GM18498 (cell line): ENCODE measurements at regions not wholly inside any gene's neighbourhood (a gene's known extent, or its start where the extent isn't known, plus 50 kb on each side); places are given as distances from the start of the nearest gene placed in this dataset.
A peak's percentile ranks its signal among the peaks of the same experiment; 100 is the strongest.
"Not testable (repeated sequence)": the region's sequence is repeated elsewhere in the genome, so short reads cannot be mapped to it uniquely, and the experiment has no call there.

Experiments used
- ATAC-seq: cut with Tn5 transposase; IDR thresholded peaks from one replicate; pipeline ENCODE4 v1.9.1; 2021; ENCODE audit warnings: mild to moderate bottlenecking, moderate library complexity; ENCODE audit not compliant: unreplicated experiment

- ATAC-seq = no peak
Observed at GRCh38 chr12:47312147-47312546, 232.4 kb upstream of the AMIGO2 start.

- no peak for ATAC-seq
Observed at GRCh38 chr12:47311568-47311967, 231.8 kb upstream of the AMIGO2 start.

DNA sequence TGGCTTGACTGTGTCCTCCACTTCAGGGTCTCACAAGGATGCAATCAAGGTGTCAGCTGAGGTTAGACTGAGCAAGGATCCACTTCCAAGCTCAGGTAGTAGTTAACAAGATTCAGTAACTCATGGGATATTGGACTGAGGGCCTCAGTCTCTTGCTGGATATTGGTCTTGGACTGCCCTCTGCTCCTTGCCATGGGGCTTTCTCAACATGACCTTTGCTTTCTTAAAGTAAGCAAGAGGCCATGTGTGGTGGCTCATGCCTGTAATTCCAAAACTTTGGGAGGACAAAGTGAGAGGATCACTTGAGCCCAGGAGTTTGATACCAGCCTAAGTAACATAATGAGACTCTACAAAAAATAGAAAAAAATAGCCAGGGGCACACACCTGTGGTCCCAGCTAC lies 231.3 kb upstream of the AMIGO2 start:
- no peak for ATAC-seq

GRCh38 chr12:47308672-47309071 lies 228.9 kb upstream of the AMIGO2 start:
- no peak for ATAC-seq

GRCh38 chr12:47307680-47308399 lies 228.1 kb upstream of the AMIGO2 start:
- peak; percentile 86 for ATAC-seq

GRCh38 chr12:47306773-47307679 lies 227.3 kb upstream of the AMIGO2 start:
- ATAC-seq = not testable (repeated sequence)

- ATAC-seq = no peak
Observed at GRCh38 chr12:47306130-47306529, 226.4 kb upstream of the AMIGO2 start.

DNA sequence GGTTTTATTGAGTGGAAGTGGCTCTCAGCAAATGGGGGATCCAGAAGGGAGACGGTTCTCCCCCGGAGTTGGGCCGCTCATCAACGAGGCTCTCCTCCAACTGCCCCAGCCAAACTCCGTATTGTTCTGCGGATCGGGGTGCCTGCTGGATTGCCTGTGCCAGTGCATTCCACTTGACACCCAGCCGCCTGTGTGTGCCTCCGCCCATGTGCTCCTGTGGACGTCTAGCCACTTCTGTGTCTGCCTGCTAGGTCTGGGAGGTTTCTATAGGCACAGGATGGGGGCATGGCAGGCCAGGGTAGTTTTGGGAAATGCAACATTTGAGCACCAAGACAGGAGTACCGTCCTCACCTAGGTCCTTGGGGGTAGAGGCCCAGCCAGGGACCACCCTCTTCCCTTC lies 225.7 kb upstream of the AMIGO2 start:
- ATAC-seq = no peak

DNA sequence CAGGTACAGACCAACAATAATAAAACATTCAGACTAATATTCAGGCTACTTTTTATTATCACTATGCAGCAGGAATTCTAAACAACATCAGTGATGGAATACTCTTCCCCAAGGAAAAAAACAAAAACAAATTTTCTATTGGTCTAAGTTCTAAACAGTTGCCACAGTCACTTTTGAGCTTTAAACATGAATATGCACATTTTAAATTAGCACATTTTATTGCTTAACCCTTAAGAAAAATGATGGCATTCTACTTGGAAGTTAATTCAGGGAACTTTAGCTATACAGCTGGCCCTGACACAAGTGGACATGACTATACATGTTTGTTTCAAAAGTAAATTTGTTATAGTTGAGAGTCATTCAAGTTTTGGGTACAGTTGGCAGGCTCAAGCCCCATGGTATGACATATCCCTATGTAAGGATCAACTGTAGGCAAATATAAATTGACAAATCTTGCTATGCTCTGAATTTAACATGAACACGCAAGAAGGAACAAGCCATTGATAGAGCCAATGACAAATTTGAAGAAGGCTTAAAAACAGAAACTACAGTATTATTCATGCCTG lies 224.3 kb upstream of the AMIGO2 start:
- ATAC-seq = no peak

- ATAC-seq = no peak
Observed at GRCh38 chr12:47303207-47303606, 223.4 kb upstream of the AMIGO2 start.

GRCh38 chr12:47302111-47302671 lies 222.4 kb upstream of the AMIGO2 start:
- ATAC-seq = peak; percentile 83

DNA sequence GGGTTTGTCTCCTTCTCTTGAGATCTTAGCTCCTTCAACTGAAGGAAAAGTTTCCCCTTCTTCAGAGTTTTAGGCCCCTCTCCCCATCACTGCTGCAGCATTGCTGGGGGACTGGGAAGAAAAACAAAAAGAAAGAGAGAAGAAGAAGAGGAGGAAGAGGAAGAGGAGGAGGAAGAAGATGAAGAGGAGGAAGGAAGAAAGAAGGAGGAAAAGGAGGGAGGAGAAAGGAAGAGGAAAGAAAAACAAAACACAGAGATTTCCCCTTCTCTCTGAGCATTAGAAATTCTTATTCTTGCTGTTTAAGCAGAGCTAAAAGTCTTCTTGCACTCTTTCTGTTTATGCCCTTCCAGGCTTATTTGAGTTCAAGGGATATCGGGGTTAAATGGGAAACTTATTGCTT lies 219.8 kb upstream of the AMIGO2 start:
- no peak for ATAC-seq

DNA sequence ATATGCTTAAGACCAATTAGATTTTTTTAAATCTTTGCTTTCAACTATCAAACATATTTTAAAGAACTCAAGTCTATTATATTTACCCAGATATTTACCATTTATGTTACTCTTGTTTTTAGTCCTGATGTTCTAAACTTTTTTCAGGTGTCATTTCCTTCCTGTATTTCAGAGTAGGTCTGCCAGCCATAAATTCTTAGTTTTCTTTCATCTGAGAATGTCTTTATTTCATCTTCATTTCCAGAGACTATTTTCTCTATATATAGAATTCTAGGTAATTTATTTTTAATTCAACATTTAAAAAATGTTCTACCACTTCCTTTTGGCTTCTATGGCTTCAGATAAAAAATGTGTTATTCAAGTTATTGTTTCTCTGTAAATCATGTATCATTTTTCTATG lies 218.2 kb upstream of the AMIGO2 start:
- ATAC-seq = no peak

GRCh38 chr12:47296828-47297227 lies 217.1 kb upstream of the AMIGO2 start:
- ATAC-seq = no peak

DNA sequence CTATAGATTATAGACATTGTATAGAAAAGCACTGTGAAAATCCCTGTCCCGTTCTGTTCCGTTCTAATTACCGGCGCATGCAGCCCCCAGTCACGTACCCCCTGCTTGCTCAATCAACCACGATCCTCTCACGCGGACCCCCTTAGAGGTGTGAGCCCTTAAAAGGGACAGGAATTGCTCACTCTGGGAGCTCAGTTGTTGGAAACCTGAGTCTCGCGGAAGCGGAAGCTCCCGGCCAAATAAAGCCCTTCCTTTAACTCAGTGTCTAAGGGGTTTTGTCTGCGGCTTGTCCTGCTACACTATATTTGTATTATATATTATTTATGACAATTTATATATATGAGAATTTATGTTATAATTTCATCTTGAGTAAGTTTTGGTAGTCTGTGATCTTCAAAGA lies 213.6 kb upstream of the AMIGO2 start:
- no peak for ATAC-seq

GRCh38 chr12:47286676-47287075 lies 206.9 kb upstream of the AMIGO2 start:
- ATAC-seq = no peak
